ENCODE measurements at regions not wholly inside any gene's neighbourhood (a gene's known extent, or its start where the extent isn't known, plus 50 kb on each side); places are given as distances from the start of the nearest gene placed in this dataset.
A peak's percentile ranks its signal among the peaks of the same experiment; 100 is the strongest.

DNA sequence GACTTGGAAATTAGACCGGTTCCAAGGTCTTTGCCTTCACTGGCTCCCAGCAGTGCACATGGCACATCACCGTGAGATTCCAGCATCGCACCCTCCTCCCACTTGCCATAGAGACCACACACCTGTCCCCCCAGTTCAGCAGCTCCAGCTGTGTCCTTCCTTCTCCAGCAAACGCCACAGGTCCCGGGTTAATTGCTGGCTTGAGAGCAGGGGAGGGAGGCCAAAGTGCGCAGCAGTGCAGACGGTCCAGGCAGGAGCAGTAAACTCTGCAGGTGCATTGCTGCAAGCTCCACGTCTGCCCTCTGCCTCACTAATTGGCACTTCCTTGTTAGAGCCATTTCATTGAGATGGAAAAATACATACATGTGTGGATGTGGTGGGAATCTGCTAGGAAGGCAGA, 65.3 kb downstream of the KLHDC7A start (continued):
- TF ChIP-seq, protein P1, sequence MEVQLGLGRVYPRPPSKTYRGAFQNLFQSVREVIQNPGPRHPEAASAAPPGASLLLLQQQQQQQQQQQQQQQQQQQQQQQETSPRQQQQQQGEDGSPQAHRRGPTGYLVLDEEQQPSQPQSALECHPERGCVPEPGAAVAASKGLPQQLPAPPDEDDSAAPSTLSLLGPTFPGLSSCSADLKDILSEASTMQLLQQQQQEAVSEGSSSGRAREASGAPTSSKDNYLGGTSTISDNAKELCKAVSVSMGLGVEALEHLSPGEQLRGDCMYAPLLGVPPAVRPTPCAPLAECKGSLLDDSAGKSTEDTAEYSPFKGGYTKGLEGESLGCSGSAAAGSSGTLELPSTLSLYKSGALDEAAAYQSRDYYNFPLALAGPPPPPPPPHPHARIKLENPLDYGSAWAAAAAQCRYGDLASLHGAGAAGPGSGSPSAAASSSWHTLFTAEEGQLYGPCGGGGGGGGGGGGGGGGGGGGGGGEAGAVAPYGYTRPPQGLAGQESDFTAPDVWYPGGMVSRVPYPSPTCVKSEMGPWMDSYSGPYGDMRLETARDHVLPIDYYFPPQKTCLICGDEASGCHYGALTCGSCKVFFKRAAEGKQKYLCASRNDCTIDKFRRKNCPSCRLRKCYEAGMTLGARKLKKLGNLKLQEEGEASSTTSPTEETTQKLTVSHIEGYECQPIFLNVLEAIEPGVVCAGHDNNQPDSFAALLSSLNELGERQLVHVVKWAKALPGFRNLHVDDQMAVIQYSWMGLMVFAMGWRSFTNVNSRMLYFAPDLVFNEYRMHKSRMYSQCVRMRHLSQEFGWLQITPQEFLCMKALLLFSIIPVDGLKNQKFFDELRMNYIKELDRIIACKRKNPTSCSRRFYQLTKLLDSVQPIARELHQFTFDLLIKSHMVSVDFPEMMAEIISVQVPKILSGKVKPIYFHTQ (CRISPR knock-in tag; IDR thresholded peaks at IDR 0.05), result no peak
- TF ChIP-seq, protein P2, sequence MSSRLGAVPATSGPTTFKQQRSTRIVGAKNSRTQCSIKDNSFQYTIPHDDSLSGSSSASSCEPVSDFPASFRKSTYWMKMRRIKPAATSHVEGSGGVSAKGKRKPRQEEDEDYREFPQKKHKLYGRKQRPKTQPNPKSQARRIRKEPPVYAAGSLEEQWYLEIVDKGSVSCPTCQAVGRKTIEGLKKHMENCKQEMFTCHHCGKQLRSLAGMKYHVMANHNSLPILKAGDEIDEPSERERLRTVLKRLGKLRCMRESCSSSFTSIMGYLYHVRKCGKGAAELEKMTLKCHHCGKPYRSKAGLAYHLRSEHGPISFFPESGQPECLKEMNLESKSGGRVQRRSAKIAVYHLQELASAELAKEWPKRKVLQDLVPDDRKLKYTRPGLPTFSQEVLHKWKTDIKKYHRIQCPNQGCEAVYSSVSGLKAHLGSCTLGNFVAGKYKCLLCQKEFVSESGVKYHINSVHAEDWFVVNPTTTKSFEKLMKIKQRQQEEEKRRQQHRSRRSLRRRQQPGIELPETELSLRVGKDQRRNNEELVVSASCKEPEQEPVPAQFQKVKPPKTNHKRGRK (CRISPR knock-in tag; IDR thresholded peaks at IDR 0.05; ENCODE audit: borderline replicate concordance), result no peak

DNA sequence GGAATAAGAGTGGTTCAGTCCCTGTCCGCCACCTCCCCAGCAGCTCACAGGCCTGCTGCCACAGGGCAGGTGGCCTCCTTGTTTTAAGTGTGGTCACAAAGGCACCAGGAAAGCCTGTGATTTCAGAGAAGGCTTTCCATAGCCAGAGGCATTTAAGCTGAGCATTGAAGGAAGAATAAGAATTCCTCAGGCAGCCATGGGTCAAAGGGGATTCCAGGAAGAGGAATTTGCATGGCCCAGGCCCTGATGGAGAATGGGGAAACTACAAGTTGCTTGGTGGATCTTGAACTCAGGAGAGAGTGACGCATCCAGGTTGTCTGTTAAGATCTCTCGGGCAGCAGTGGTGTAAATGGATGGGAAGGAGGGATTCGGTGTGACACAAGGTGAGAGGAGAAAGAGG, 66.7 kb downstream of the KLHDC7A start:
- Mint-ChIP-seq H3K4me1 (peaks cover 26% of the 10 kb centered on the region), H3K9me3 (peaks cover 8% of the 10 kb centered on the region), H3K36me3 (peaks cover 8% of the 10 kb centered on the region), H3K4me3 (no peak overlapping the region), H3K27me3 (ENCODE audit: low read depth) (peaks cover 40% of the 10 kb centered on the region), H3K27ac (peak overlapping the region; percentile 8; the same call in 1 of the 2 replicates)
- ChIA-PET POLR2A (no interaction called here), CTCF (interaction anchor here (2.1 to 6.1 kb wide), 4 partner anchors 10 to 34 kb away, joined by 9 to 40 read pairs (median 21); no protein-coding TSS in a partner anchor)
- DNase-seq (ENCODE audit: low spot score) (no peak), ATAC-seq (peak; percentile 82)
- TF ChIP-seq ZBTB21 (CRISPR knock-in tag; IDR thresholded peaks at IDR 0.05; ENCODE audit: borderline replicate concordance) (no peak), ELF4 (CRISPR knock-in tag; IDR thresholded peaks at IDR 0.05; ENCODE audit: low read depth) (no peak), NR3C1 (CRISPR knock-in tag; conservative IDR thresholded peaks at IDR 0.05; ENCODE audit: low read depth) (no peak), ZNF121 (CRISPR knock-in tag; IDR thresholded peaks at IDR 0.05) (no peak), TCF7 (CRISPR knock-in tag; IDR thresholded peaks at IDR 0.05; ENCODE audit: low read depth) (no peak), MXD4 (CRISPR knock-in tag; IDR thresholded peaks at IDR 0.05; ENCODE audit: borderline replicate concordance) (no peak), TEAD4 (CRISPR knock-in tag; IDR thresholded peaks at IDR 0.05) (no peak), JAZF1 (CRISPR knock-in tag; IDR thresholded peaks at IDR 0.05) (no peak), MYBL2 (CRISPR knock-in tag; IDR thresholded peaks at IDR 0.05) (no peak), ZNF219 (CRISPR knock-in tag; IDR thresholded peaks at IDR 0.05; ENCODE audit: borderline replicate concordance) (no peak), CREB1 (CRISPR knock-in tag; IDR thresholded peaks at IDR 0.05) (no peak)
- TF ChIP-seq, protein P3, sequence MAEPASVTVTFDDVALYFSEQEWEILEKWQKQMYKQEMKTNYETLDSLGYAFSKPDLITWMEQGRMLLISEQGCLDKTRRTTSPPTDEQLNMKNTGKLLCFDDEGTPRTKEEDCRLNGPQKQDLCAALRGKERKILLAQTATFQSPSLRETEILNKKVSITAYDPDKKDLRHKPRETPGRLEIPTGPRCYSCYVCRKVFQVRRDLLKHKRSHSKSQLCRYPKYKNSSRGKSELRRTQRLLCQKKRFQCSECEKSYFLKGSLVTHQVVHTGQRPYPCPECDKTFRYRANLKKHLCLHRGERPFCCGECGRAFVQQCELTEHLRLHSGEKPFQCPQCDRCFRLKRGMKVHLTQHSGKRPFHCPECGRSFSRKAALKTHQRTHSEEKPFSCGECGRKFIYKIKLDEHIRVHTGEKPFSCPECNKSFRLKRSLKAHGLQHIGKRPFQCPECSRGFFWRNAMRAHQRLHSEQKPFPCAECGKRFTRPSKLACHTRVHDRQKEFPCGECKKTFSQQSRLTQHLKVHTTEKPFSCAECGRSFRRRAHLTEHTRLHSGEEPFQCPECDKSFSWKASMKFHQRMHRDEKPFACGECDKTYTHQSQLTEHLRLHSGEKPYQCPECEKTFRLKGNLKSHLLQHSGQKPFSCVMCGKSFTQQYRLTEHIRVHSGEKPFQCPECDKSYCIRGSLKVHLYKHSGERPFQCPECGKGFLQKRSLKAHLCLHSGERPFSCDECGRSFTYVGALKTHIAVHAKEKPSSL (CRISPR knock-in tag; conservative IDR thresholded peaks at IDR 0.05), result no peak
- TF ChIP-seq, protein P4, sequence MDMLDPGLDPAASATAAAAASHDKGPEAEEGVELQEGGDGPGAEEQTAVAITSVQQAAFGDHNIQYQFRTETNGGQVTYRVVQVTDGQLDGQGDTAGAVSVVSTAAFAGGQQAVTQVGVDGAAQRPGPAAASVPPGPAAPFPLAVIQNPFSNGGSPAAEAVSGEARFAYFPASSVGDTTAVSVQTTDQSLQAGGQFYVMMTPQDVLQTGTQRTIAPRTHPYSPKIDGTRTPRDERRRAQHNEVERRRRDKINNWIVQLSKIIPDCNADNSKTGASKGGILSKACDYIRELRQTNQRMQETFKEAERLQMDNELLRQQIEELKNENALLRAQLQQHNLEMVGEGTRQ (CRISPR knock-in tag; IDR thresholded peaks at IDR 0.05), result no peak
- TF ChIP-seq, protein P5, sequence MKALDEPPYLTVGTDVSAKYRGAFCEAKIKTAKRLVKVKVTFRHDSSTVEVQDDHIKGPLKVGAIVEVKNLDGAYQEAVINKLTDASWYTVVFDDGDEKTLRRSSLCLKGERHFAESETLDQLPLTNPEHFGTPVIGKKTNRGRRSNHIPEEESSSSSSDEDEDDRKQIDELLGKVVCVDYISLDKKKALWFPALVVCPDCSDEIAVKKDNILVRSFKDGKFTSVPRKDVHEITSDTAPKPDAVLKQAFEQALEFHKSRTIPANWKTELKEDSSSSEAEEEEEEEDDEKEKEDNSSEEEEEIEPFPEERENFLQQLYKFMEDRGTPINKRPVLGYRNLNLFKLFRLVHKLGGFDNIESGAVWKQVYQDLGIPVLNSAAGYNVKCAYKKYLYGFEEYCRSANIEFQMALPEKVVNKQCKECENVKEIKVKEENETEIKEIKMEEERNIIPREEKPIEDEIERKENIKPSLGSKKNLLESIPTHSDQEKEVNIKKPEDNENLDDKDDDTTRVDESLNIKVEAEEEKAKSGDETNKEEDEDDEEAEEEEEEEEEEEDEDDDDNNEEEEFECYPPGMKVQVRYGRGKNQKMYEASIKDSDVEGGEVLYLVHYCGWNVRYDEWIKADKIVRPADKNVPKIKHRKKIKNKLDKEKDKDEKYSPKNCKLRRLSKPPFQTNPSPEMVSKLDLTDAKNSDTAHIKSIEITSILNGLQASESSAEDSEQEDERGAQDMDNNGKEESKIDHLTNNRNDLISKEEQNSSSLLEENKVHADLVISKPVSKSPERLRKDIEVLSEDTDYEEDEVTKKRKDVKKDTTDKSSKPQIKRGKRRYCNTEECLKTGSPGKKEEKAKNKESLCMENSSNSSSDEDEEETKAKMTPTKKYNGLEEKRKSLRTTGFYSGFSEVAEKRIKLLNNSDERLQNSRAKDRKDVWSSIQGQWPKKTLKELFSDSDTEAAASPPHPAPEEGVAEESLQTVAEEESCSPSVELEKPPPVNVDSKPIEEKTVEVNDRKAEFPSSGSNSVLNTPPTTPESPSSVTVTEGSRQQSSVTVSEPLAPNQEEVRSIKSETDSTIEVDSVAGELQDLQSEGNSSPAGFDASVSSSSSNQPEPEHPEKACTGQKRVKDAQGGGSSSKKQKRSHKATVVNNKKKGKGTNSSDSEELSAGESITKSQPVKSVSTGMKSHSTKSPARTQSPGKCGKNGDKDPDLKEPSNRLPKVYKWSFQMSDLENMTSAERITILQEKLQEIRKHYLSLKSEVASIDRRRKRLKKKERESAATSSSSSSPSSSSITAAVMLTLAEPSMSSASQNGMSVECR (CRISPR knock-in tag; IDR thresholded peaks at IDR 0.05; ENCODE audit: borderline replicate concordance), result no peak
- TF ChIP-seq, protein P6, sequence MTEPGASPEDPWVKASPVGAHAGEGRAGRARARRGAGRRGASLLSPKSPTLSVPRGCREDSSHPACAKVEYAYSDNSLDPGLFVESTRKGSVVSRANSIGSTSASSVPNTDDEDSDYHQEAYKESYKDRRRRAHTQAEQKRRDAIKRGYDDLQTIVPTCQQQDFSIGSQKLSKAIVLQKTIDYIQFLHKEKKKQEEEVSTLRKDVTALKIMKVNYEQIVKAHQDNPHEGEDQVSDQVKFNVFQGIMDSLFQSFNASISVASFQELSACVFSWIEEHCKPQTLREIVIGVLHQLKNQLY (CRISPR knock-in tag; IDR thresholded peaks at IDR 0.05), result no peak
- TF ChIP-seq, protein P7, sequence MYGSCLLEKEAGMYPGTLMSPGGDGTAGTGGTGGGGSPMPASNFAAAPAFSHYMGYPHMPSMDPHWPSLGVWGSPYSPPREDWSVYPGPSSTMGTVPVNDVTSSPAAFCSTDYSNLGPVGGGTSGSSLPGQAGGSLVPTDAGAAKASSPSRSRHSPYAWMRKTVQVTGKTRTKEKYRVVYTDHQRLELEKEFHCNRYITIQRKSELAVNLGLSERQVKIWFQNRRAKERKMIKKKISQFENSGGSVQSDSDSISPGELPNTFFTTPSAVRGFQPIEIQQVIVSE (CRISPR knock-in tag; IDR thresholded peaks at IDR 0.05; ENCODE audit: borderline replicate concordance), result no peak
- TF ChIP-seq, protein P8, sequence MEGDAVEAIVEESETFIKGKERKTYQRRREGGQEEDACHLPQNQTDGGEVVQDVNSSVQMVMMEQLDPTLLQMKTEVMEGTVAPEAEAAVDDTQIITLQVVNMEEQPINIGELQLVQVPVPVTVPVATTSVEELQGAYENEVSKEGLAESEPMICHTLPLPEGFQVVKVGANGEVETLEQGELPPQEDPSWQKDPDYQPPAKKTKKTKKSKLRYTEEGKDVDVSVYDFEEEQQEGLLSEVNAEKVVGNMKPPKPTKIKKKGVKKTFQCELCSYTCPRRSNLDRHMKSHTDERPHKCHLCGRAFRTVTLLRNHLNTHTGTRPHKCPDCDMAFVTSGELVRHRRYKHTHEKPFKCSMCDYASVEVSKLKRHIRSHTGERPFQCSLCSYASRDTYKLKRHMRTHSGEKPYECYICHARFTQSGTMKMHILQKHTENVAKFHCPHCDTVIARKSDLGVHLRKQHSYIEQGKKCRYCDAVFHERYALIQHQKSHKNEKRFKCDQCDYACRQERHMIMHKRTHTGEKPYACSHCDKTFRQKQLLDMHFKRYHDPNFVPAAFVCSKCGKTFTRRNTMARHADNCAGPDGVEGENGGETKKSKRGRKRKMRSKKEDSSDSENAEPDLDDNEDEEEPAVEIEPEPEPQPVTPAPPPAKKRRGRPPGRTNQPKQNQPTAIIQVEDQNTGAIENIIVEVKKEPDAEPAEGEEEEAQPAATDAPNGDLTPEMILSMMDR (IDR thresholded peaks at IDR 0.05), result no peak

Data from WTC11 (cell line).